ENCODE measurements at regions not wholly inside any gene's neighbourhood (a gene's known extent, or its start where the extent isn't known, plus 50 kb on each side); places are given as distances from the start of the nearest gene placed in this dataset.
"Not testable (repeated sequence)": the region's sequence is repeated elsewhere in the genome, so short reads cannot be mapped to it uniquely, and the experiment has no call there.

GRCh38 chr4:117135634-117136354 lies 50.4 kb upstream of the TRAM1L1 start:
- DNase-seq (ENCODE audit: low spot score), result no peak

GRCh38 chr4:117137145-117137544 lies 51.8 kb upstream of the TRAM1L1 start:
- no peak for DNase-seq (ENCODE audit: low spot score)

- DNase-seq (ENCODE audit: low spot score), result not testable (repeated sequence)
Measured at GRCh38 chr4:117138732-117139131, 53.4 kb upstream of the TRAM1L1 start.

- no peak for DNase-seq (ENCODE audit: low spot score)
Measured at GRCh38 chr4:117154251-117154650, 68.9 kb upstream of the TRAM1L1 start.

GRCh38 chr4:117156806-117157205 lies 71.4 kb upstream of the TRAM1L1 start:
- DNase-seq (ENCODE audit: low spot score), result no peak

- DNase-seq (ENCODE audit: low spot score), result no peak
Measured at GRCh38 chr4:117157360-117157759, 72.0 kb upstream of the TRAM1L1 start.

- DNase-seq (ENCODE audit: low spot score), result no peak
Measured at GRCh38 chr4:117162976-117163375, 77.6 kb upstream of the TRAM1L1 start.

GRCh38 chr4:117164338-117164737 lies 79.0 kb upstream of the TRAM1L1 start:
- no peak for DNase-seq (ENCODE audit: low spot score)

- not testable (repeated sequence) for DNase-seq (ENCODE audit: low spot score)
Measured at GRCh38 chr4:117175369-117175768, 90.0 kb upstream of the TRAM1L1 start.

- no peak for DNase-seq (ENCODE audit: low spot score)
Measured at GRCh38 chr4:117203231-117203630, 117.9 kb upstream of the TRAM1L1 start.

GRCh38 chr4:117210551-117210950 lies 125.2 kb upstream of the TRAM1L1 start:
- no peak for DNase-seq (ENCODE audit: low spot score)

GRCh38 chr4:117224256-117224655 lies 138.9 kb upstream of the TRAM1L1 start:
- no peak for DNase-seq (ENCODE audit: low spot score)

- no peak for DNase-seq (ENCODE audit: low spot score)
Measured at GRCh38 chr4:117225471-117225870, 140.1 kb upstream of the TRAM1L1 start.

- no peak for DNase-seq (ENCODE audit: low spot score)
Measured at GRCh38 chr4:117227925-117228324, 142.5 kb upstream of the TRAM1L1 start.

GRCh38 chr4:117239434-117239833 lies 154.1 kb upstream of the TRAM1L1 start:
- no peak for DNase-seq (ENCODE audit: low spot score)

- no peak for DNase-seq (ENCODE audit: low spot score)
Measured at GRCh38 chr4:117249333-117249732, 164.0 kb upstream of the TRAM1L1 start.

GRCh38 chr4:117264072-117264471 lies 178.7 kb upstream of the TRAM1L1 start:
- DNase-seq (ENCODE audit: low spot score), result no peak

- DNase-seq (ENCODE audit: low spot score), result no peak
Measured at GRCh38 chr4:117267317-117267716, 181.9 kb upstream of the TRAM1L1 start.

- no peak for DNase-seq (ENCODE audit: low spot score)
Measured at GRCh38 chr4:117284736-117285135, 199.4 kb upstream of the TRAM1L1 start.

GRCh38 chr4:117293784-117294183 lies 208.4 kb upstream of the TRAM1L1 start:
- no peak for DNase-seq (ENCODE audit: low spot score)

- no peak for DNase-seq (ENCODE audit: low spot score)
Measured at GRCh38 chr4:117302226-117302625, 216.8 kb upstream of the TRAM1L1 start.

- DNase-seq (ENCODE audit: low spot score), result no peak
Measured at GRCh38 chr4:117311215-117311614, 225.8 kb upstream of the TRAM1L1 start.

- no peak for DNase-seq (ENCODE audit: low spot score)
Measured at GRCh38 chr4:117311989-117312388, 226.6 kb upstream of the TRAM1L1 start.
